ENCODE measurements at regions not wholly inside any gene's neighbourhood (a gene's known extent, or its start where the extent isn't known, plus 50 kb on each side); places are given as distances from the start of the nearest gene placed in this dataset.

DNA sequence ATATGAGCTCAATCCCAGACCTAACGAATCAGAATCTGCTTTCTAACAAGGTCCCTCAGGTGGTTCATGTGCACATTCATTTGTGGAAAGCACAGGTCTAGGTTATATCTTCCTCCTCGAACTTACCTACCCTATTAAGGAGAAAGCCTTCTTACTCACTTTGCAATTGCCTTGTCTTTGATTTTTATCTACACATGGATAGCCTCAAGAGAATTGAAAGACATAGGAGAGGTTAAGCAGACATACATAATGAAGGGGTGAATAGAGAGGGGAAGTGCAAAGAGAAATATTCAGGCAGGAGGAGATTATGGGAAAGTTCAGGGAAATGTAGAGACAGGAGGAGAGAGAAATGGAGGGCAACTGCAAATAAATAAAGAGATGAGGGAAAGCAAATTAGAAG, 422.9 kb upstream of the ADAMTS9 start:
- no peaks in the 10 kb centered on the region for H3K9me3 ChIP-seq
- no peaks in the 10 kb centered on the region for H3K36me3 ChIP-seq
- ATAC-seq (ENCODE audit: insufficient number of reproducible peaks, low FRiP score, low read depth) (no peak), DNase-seq (ENCODE audit: low spot score) (no peak)
- no peaks in the 10 kb centered on the region for H3K27me3 ChIP-seq (replicated peaks; ENCODE audit: insufficient read depth)
- H3K4me1 ChIP-seq (ENCODE audit: control insufficient read depth in 1 of 2, low read depth in 2 of 2), result peaks cover 10 to 13% of the 10 kb centered on the region in 2 donors
- H3K27ac ChIP-seq, result no peak overlapping the region
- no peak overlapping the region for H3K4me3 ChIP-seq
- TF ChIP-seq, protein P1, sequence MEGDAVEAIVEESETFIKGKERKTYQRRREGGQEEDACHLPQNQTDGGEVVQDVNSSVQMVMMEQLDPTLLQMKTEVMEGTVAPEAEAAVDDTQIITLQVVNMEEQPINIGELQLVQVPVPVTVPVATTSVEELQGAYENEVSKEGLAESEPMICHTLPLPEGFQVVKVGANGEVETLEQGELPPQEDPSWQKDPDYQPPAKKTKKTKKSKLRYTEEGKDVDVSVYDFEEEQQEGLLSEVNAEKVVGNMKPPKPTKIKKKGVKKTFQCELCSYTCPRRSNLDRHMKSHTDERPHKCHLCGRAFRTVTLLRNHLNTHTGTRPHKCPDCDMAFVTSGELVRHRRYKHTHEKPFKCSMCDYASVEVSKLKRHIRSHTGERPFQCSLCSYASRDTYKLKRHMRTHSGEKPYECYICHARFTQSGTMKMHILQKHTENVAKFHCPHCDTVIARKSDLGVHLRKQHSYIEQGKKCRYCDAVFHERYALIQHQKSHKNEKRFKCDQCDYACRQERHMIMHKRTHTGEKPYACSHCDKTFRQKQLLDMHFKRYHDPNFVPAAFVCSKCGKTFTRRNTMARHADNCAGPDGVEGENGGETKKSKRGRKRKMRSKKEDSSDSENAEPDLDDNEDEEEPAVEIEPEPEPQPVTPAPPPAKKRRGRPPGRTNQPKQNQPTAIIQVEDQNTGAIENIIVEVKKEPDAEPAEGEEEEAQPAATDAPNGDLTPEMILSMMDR (IDR thresholded peaks at IDR 0.05), result no peak

DNA sequence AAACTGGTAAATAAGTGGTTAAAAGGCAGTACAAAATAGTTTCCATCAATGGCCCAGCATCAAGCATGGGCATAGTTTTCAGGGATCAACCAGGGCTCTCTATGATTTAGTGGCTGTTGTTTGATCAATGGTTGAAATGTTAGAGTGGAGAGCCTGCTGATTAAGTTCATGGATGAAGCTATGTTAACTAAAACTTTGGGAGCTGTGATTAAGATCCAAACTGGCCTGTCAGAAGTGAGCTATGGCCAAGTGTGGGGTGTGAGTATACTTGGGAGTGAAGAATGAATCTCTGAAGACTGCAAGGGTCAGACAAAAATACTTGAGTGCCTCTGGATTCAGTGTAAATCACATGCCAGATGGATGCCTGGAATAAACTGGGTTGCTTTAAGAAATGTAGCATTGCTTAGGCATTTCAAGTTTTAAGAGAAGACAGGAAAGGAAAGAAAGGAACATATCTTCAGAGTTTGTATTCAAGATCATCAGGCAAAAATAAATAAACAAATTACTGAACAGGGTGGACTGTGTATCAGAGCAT, 422.2 kb upstream of the ADAMTS9 start:
- no peak for ATAC-seq (ENCODE audit: insufficient number of reproducible peaks, low FRiP score, low read depth)
- TF ChIP-seq, protein P1 (IDR thresholded peaks at IDR 0.05), result no peak
- no peak for DNase-seq (ENCODE audit: low spot score)
- H3K4me1 ChIP-seq (ENCODE audit: control insufficient read depth in 1 of 2, low read depth in 2 of 2), result peaks cover 10 to 13% of the 10 kb centered on the region in 2 donors
- no peaks in the 10 kb centered on the region for H3K9me3 ChIP-seq
- no peaks in the 10 kb centered on the region for H3K36me3 ChIP-seq
- no peak overlapping the region for H3K27ac ChIP-seq
- H3K27me3 ChIP-seq (replicated peaks; ENCODE audit: insufficient read depth), result no peaks in the 10 kb centered on the region
- H3K4me3 ChIP-seq, result no peak overlapping the region

DNA sequence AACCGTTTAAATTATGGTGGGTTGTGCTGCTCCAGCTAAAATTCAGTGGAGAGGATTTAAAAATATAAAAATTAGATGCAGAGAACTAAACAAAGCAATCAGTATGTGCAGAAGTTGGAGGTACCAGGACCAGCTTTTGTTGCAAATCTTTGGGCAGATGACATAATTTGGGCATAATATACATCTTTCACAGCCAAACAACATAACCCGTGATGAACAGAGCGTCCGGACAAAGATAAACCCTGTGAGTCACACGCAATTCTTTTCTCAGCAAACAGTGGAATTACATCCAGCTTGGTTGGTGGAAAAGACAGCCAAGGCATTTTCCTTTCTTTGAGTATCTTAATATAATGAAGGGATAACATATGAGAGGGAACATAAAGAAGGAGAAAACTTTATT, 419.4 kb upstream of the ADAMTS9 start:
- DNase-seq (ENCODE audit: low spot score) (no peak), ATAC-seq (ENCODE audit: insufficient number of reproducible peaks, low FRiP score, low read depth) (no peak)
- no peaks in the 10 kb centered on the region for H3K9me3 ChIP-seq
- no peaks in the 10 kb centered on the region for H3K36me3 ChIP-seq
- TF ChIP-seq, protein P1 (IDR thresholded peaks at IDR 0.05), result no peak
- no peak overlapping the region for H3K4me3 ChIP-seq
- no peak overlapping the region for H3K27ac ChIP-seq
- H3K27me3 ChIP-seq (replicated peaks; ENCODE audit: insufficient read depth), result no peaks in the 10 kb centered on the region
- peaks cover 10 to 13% of the 10 kb centered on the region in 2 donors for H3K4me1 ChIP-seq (ENCODE audit: control insufficient read depth in 1 of 2, low read depth in 2 of 2)

DNA sequence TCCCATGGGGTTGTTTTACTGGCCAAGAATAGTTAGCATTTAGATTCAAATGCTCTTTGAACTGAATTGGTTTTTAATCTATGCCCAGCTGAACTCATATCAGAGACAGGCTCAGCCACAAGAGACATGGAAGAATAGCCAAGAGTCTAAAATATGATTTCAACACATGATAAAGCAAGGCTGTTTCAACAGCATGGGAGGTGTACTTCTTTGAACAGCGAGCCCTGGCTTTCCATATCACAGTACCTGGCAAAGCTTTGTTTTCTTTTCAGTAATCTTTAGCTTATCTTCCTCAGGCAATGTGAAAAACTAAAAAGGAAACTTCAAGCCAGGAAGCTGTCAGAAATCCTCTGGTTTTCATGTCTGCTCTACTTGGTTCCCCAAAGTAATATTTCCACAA, 413.6 kb upstream of the ADAMTS9 start:
- no peaks in the 10 kb centered on the region for H3K36me3 ChIP-seq
- no peaks in the 10 kb centered on the region for H3K9me3 ChIP-seq
- peaks cover 0 to 3% of the 10 kb centered on the region in 2 donors for H3K4me1 ChIP-seq (ENCODE audit: control insufficient read depth in 1 of 2, low read depth in 2 of 2)
- no peaks in the 10 kb centered on the region for H3K27me3 ChIP-seq (replicated peaks; ENCODE audit: insufficient read depth)
- ATAC-seq (ENCODE audit: insufficient number of reproducible peaks, low FRiP score, low read depth) (no peak), DNase-seq (ENCODE audit: low spot score) (no peak)
- no peak overlapping the region for H3K27ac ChIP-seq
- H3K4me3 ChIP-seq, result no peak overlapping the region
- TF ChIP-seq, protein P1 (IDR thresholded peaks at IDR 0.05), result no peak

DNA sequence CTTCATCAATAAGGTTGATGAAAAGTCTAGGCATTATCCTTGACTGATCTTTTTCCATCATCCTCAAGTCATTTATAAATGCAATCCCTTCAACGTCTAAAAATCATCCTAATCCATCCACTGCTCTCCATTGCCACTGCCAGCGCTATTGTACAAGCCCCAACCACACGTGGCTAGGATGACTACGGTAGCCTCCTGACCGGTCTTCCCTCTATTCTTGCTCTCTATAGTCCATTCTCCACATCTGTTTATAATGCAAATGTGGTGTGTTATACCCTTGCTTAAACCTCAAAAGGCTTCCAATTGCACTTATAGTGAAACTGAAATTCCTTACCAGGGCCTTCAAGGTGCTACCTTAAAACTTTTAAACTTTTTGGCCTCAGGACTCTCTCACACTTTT, 410.6 kb upstream of the ADAMTS9 start:
- DNase-seq (ENCODE audit: low spot score), result no peak
- Histone ChIP-seq H3K27ac (no peak overlapping the region), H3K27me3 (replicated peaks; ENCODE audit: insufficient read depth) (no peaks in the 10 kb centered on the region), H3K9me3 (no peaks in the 10 kb centered on the region), H3K4me3 (no peak overlapping the region), H3K36me3 (no peaks in the 10 kb centered on the region), H3K4me1 (ENCODE audit: control insufficient read depth in 1 of 2, low read depth in 2 of 2) (peaks cover 0 to 8% of the 10 kb centered on the region in 2 donors)
- TF ChIP-seq, protein P1 (IDR thresholded peaks at IDR 0.05), result no peak
- no peak for ATAC-seq (ENCODE audit: insufficient number of reproducible peaks, low FRiP score, low read depth)

Measured in thoracic aorta (tissue), 2 donors.